Right cardiac atrium (tissue), 5 donors: ENCODE measurements at regions not wholly inside any gene's neighbourhood (a gene's known extent, or its start where the extent isn't known, plus 50 kb on each side); places are given as distances from the start of the nearest gene placed in this dataset.

Source experiments
- ATAC-seq, 2 donors: fragments of 200-7000 bp; cut with Tn5 transposase; one replicate each; pipeline versions ENCODE4 v1.8.0 to v1.9.1; 2020; ENCODE audit warnings: moderate library complexity in 2 of 2, mild to moderate bottlenecking in 1 of 2
- DNase-seq, 3 donors: peaks; one replicate each; pipeline ENCODE4 v3.0.0-alpha.2; 2020
- H3K27ac ChIP-seq: one replicate; pipeline ENCODE4 v1.5.1; 2013; ENCODE audit warnings: mild to moderate bottlenecking, low read length, control low read depth, moderate library complexity
- H3K27me3 ChIP-seq: one replicate; pipeline ENCODE4 v1.6.1; 2013; ENCODE audit not compliant: control insufficient read depth, insufficient read depth
- H3K4me1 ChIP-seq: one replicate; pipeline ENCODE4 v1.6.1; 2013; ENCODE audit warnings: low read length; ENCODE audit not compliant: control insufficient read depth, insufficient read depth
- H3K4me3 ChIP-seq: one replicate; pipeline ENCODE4 v1.5.1; 2013; ENCODE audit warnings: low read length, control low read depth
- H3K9me3 ChIP-seq: one replicate; pipeline ENCODE4 v1.6.1; 2013; ENCODE audit warnings: low read length; ENCODE audit not compliant: control insufficient read depth
- WGBS: extraction: QIAGEN DNeasy Blood & Tissue Kit; methylation state at CpG from one replicate; pipeline ENCODE4 v1.1.7; 2013; 5-methylcytosine and 5-hydroxymethylcytosine counted together
- intact Hi-C, 4 donors: fragments of 100-400 bp; cut with DNase I; formaldehyde crosslinking; loops; one replicate each; pipeline versions ENCODE4 v1.11.0 to v1.14.0; 2022 to 2023
- donor health status: healthy with polysubstance abuse.
- donor health status: DM: no; HTN: yes; CAD: no.
- donor health status: DM: no; HTN: no; CAD: no.
- donor health status: DM: no; HTN: yes; CAD: no; lungs with severe emphysema.
- donor health status: DM: yes; HTN: yes; CAD: no.

DNA sequence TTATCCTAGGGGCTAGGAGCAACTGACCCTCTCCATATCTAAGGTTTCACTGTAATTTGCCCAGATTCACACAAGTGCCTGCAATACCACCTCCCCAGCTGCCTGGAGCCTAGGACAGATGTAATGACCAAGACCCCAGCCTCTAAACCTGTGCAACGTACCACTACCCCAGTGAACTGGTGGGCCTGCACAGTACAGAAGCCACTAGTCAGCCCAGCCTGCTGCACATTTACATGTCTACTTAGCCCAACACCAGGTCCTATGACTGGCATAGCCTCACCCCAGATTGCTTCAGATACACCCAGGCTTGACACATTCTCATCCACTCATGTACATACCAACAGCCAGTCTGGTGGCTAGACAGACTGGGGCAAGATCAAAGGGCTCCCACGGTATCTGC is 1336.6 kb downstream of the BRINP3 start:
- 72% methylated on average over 2 of the region's 2 CpGs for WGBS
- no peak for ATAC-seq

DNA sequence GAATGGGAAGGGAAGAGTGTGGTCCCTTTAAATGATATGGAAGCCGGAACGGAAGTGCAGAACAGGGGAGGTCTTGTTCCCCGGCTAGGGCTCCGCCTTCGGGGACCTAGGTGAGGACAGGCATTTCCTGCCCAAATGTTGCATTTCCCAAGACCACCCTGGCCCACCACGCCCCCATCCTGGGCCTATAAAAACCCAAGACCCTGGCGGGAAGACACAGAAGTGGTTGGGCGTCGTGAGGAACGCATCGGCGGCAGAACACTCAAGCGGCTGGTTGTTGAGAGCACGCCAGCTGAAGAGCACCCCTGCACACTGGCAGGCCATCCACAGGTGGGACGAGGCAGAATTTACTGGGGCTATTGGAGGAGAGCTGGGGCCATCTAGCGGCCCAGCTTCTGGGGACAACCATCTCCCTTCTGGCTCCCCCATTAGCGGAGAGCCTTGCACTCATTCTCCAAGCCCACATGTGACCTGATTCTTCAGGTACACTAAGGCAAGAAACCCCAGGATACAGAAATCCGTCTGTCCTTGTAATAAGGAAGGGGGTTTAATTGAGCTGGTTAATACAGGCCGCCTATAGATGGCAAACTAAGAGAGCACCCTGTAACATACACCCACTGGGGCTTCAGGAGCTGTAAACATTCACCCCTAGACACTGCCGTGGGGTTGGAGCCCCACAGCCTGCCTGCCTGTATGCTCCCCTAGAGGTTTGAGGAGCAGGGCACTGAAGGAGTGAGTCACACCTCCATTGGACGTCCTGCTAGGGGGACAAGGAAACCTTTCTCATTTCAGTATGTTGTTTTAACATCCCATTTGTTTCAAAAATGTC is 1327.9 kb downstream of the BRINP3 start:
- 75% methylated on average over 21 of the region's 21 CpGs for WGBS
- intact Hi-C loops = no loop called here
- peak in 1 of 3 donors; percentile 46 for DNase-seq
- Histone ChIP-seq H3K4me3 (no peak overlapping the region), H3K4me1 (no peaks in the 10 kb centered on the region), H3K9me3 (no peaks in the 10 kb centered on the region), H3K27me3 (no peaks in the 10 kb centered on the region), H3K27ac (no peak overlapping the region)
- no peak for ATAC-seq

More for the DNA sequence above, 1336.6 kb downstream of the BRINP3 start:
- Histone ChIP-seq H3K9me3 (no peaks in the 10 kb centered on the region), H3K27me3 (no peaks in the 10 kb centered on the region), H3K4me1 (no peaks in the 10 kb centered on the region), H3K27ac (no peak overlapping the region), H3K4me3 (no peak overlapping the region)
- DNase-seq = no peak
- intact Hi-C loops = no loop called here

DNA sequence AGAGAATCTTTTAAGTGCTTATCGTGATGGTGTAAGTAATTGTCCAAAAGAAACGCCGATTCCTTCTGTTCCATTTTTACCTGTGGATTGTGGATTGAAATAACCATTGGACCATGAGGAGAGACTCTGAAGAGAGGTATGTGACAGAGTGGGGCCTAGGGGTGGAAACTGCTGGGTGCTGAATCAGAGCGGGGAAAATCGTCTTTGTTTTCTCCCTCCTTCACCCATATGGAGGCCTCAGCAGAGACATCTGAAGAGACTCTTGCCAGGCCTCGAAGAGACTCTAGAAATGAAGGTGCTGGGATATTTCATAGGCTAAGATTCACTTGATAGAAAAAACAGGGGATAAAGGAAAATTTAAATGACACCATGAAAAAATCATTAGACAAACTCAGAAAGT is 1327.0 kb downstream of the BRINP3 start:
- intact Hi-C loops = no loop called here
- H3K27ac ChIP-seq = no peak overlapping the region
- DNase-seq (no peak), ATAC-seq (no peak)
- no peaks in the 10 kb centered on the region for H3K27me3 ChIP-seq
- H3K9me3 ChIP-seq = no peaks in the 10 kb centered on the region
- WGBS = 88% methylated on average over 6 of the region's 6 CpGs
- no peaks in the 10 kb centered on the region for H3K4me1 ChIP-seq
- H3K4me3 ChIP-seq = no peak overlapping the region

GRCh38 chr1:189151361-189151760 is 1326.3 kb downstream of the BRINP3 start:
- Histone ChIP-seq H3K4me1 (no peaks in the 10 kb centered on the region), H3K4me3 (no peak overlapping the region), H3K9me3 (no peaks in the 10 kb centered on the region), H3K27ac (no peak overlapping the region), H3K27me3 (no peaks in the 10 kb centered on the region)
- no peak for DNase-seq
- intact Hi-C loops = no loop called here
- no peak for ATAC-seq
- WGBS = 54% methylated on average over 2 of the region's 2 CpGs

- ATAC-seq (no peak), DNase-seq (no peak)
- intact Hi-C loops = no loop called here
- Histone ChIP-seq H3K4me1 (no peaks in the 10 kb centered on the region), H3K27me3 (no peaks in the 10 kb centered on the region), H3K27ac (no peak overlapping the region), H3K4me3 (no peak overlapping the region), H3K9me3 (no peaks in the 10 kb centered on the region)
- WGBS = 86% methylated on average over 1 of the region's 1 CpG
Measured at GRCh38 chr1:189152685-189153084, 1325.0 kb downstream of the BRINP3 start.

DNA sequence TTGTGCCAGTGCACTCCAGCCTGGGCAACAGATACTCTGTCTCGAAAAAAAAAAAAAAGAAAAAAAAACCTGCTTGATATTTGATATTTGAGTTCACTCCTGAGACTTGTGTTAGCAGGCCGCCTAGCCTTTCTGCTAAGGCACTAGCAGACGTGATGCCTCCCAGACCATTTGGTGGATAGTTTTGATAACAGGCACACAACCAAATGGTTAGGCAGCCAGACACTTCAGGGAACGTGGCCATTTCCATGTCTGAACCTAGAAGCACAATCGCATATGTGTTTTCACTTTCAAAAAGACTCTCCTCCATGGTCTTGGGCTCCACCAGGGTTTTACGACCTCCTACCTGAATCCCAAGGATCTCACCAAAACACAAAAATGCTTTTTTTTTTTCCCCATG is 1319.5 kb downstream of the BRINP3 start:
- no peak for DNase-seq

GRCh38 chr1:189175889-189176288 is 1301.8 kb downstream of the BRINP3 start:
- Histone ChIP-seq H3K4me1 (no peaks in the 10 kb centered on the region), H3K27me3 (no peaks in the 10 kb centered on the region), H3K9me3 (no peaks in the 10 kb centered on the region), H3K27ac (no peak overlapping the region), H3K4me3 (no peak overlapping the region)
- DNase-seq = no peak
- WGBS = 92% methylated on average over 1 of the region's 1 CpG
- ATAC-seq = no peak
- intact Hi-C loops = no loop called here

More for the DNA sequence above, 1319.5 kb downstream of the BRINP3 start:
- Histone ChIP-seq H3K27ac (no peak overlapping the region), H3K9me3 (no peaks in the 10 kb centered on the region), H3K4me3 (no peak overlapping the region), H3K27me3 (no peaks in the 10 kb centered on the region), H3K4me1 (no peaks in the 10 kb centered on the region)
- intact Hi-C loops = no loop called here
- 59% methylated on average over 6 of the region's 6 CpGs for WGBS
- no peak for ATAC-seq

GRCh38 chr1:189180057-189180456 is 1297.6 kb downstream of the BRINP3 start:
- Histone ChIP-seq H3K4me3 (no peak overlapping the region), H3K27me3 (no peaks in the 10 kb centered on the region), H3K27ac (no peak overlapping the region), H3K4me1 (no peaks in the 10 kb centered on the region), H3K9me3 (no peaks in the 10 kb centered on the region)
- intact Hi-C loops = no loop called here
- DNase-seq (no peak), ATAC-seq (no peak)

- no peak for ATAC-seq
- Histone ChIP-seq H3K4me3 (no peak overlapping the region), H3K9me3 (no peaks in the 10 kb centered on the region), H3K27ac (no peak overlapping the region), H3K27me3 (no peaks in the 10 kb centered on the region), H3K4me1 (no peaks in the 10 kb centered on the region)
- 54% methylated on average over 2 of the region's 2 CpGs for WGBS
- DNase-seq = no peak
- intact Hi-C loops = no loop called here
Measured at GRCh38 chr1:189185097-189185496, 1292.6 kb downstream of the BRINP3 start.

DNA sequence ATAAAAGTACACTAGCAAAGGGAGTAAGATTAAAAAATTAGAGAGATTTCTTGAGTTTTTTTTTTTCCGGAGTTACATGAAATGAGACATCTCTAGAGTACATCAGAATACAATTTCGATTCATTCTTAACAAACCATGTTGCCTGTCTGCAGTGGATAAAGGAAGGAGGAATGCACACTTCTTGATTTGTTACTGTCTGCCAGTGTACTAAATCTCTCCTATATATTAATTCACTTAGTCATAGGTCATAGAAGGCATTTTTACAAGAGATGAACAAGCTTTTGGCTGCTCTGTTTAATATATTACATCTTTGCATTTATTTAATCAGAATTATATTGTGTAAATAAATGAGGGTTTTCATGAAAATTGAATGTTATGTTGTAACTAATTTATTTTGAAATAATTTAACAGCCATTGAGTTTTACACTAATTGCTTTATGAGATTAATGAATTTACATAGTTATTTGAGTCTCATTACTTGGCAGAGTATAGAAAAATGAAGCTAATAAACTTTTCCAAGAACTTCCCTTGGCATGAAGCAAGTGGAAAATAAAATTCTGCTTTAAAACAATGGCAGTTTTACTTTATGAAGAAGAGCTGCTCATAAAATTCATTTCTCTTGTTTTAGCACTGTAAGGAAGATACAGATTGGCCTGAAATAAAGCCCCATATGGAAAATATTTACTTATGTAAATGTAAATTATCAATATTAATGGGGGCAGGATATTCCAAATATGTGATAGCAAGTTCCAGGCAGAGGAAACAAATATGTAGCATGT is 1284.7 kb downstream of the BRINP3 start:
- Histone ChIP-seq H3K27ac (no peak overlapping the region), H3K27me3 (no peaks in the 10 kb centered on the region), H3K9me3 (no peaks in the 10 kb centered on the region), H3K4me1 (no peaks in the 10 kb centered on the region), H3K4me3 (no peak overlapping the region)
- intact Hi-C loops = no loop called here
- WGBS = 71% methylated on average over 2 of the region's 2 CpGs
- DNase-seq = no peak
- no peak for ATAC-seq

DNA sequence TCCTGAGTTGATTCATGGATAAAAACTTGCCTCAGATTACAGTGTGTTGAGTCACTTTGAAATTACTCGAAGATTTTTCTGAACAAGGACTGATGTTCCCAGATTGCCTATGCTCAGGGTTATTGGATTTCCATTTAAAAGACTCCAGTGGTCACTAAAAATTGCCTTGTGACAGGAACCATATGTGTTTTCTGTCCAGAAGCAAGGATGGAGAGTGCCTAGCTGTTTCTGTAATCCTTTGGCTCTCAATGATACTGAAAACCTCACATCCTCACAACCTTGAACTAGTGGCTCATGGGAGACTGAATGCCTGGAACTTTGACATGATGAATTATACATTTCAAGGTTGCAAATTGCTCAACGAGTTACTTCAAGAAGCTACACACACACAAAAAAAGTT is 1271.8 kb downstream of the BRINP3 start:
- intact Hi-C loops = no loop called here
- DNase-seq = no peak

More for the DNA sequence above, 1271.8 kb downstream of the BRINP3 start:
- no peaks in the 10 kb centered on the region for H3K9me3 ChIP-seq
- H3K4me3 ChIP-seq = no peak overlapping the region
- H3K27ac ChIP-seq = no peak overlapping the region
- no peak for ATAC-seq
- no peaks in the 10 kb centered on the region for H3K4me1 ChIP-seq
- H3K27me3 ChIP-seq = no peaks in the 10 kb centered on the region
- 41% methylated on average over 2 of the region's 2 CpGs for WGBS
